HG03196 (cell line): ENCODE measurements at regions not wholly inside any gene's neighbourhood (a gene's known extent, or its start where the extent isn't known, plus 50 kb on each side); places are given as distances from the start of the nearest gene placed in this dataset.

Source experiments
- ATAC-seq: cut with Tn5 transposase; IDR thresholded peaks from one replicate; pipeline ENCODE4 v1.9.1; 2021; ENCODE audit not compliant: unreplicated experiment

GRCh38 chr1:229817936-229818335 lies 191.9 kb downstream of the URB2 start:
- no peak for ATAC-seq

GRCh38 chr1:229819091-229819490 lies 193.0 kb downstream of the URB2 start:
- ATAC-seq, result no peak

- no peak for ATAC-seq
These were observed 196.0 kb downstream of the URB2 start for GRCh38 chr1:229822026-229822425.

DNA sequence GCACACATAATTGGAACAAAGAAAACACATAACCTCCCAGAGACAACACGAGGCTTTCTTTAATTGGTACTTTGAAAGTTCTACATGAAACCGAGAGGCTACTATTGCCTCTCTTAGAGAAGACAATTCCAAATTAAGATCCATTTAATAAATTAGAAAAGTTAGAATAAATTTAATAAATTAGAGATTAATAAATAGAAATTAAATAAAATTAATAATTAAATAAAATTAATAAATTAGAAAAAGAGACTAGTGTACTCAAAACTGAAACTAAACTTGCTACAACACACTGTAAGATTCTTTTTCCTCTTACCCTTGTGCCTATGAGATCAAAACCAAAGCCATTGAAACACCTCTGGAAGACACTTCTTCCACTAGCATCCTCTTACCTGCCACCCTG lies 199.0 kb downstream of the URB2 start:
- no peak for ATAC-seq

DNA sequence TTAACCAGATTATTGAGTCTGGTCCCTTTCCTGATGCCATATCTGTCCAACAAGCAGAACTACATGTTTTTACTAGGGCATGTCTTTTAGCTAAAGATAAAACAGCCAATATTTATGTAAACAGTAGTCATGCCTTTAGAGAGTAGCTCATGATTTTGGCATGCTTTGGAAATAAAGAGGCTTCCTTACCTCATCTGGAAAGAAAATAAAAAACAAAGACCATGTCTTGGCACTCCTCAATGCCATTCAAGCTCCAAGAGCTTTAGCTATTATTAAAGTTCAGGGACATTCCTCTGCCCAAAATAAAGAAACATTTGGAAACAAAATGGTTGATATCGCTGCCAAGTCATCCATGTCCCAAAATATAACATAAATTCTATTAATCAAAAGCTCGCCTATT lies 202.4 kb downstream of the URB2 start:
- no peak for ATAC-seq

DNA sequence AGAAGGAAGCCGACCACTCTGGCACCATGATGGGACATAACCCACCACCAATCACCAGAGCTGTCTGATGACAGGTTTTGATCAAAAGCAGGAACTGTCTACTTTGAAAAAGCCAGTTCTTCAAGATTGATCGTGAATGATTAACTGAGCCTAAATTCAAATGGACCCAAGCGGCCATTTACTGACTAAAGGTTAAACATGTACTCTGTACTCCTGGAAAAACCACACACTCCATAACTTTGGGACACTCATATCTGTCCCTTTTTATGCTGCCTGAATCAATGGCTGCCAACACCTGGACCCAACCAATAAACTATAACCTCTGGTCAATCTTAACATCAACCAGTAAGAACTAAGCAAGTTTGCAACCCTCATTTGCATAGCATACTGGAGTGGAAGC lies 206.6 kb downstream of the URB2 start:
- ATAC-seq, result no peak

- ATAC-seq, result no peak
These were observed 208.2 kb downstream of the URB2 start for GRCh38 chr1:229834230-229834629.

DNA sequence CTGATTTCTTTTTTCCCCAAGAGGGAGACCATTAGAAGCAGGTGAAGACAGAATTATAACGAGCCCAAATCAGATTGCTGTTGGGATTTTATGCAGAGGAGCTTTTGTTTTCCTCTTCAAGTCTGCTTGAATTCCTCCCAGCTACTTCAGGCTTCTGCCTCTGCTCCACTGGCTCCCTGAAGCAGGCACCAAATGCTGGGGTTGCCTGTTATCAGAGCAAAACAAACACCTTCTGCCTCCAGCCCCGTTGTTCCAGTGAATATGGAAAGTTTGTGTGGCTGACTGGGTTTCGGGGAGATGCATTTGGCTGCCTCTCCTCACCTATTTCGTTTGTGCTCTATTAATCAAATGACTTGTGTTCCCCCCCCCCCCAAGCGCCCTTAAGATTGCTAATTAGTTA lies 209.2 kb downstream of the URB2 start:
- ATAC-seq, result no peak

GRCh38 chr1:229836324-229836723 lies 210.3 kb downstream of the URB2 start:
- ATAC-seq, result no peak

DNA sequence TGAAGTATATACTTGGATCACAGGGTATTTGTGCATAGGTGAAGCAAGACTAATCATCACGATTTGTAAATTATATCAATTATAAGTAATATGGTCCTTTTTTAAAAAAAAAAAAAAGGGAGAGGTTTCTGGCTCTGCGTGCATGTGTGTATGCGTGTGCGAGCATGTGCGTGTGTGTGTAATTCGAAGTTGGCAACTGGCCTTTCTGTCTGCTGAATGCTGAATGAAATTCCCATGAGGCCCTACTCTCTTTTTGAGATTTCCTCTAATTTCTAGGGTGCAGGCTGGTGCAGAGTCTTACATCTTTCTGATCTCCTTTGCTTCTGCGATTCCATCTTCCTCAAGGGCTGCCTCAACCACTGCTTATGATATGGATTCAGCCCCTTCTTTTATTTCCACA lies 212.2 kb downstream of the URB2 start:
- no peak for ATAC-seq

GRCh38 chr1:229839800-229840199 lies 213.8 kb downstream of the URB2 start:
- ATAC-seq, result no peak

- ATAC-seq, result no peak
These were observed 215.2 kb downstream of the URB2 start for GRCh38 chr1:229841230-229841629.

- ATAC-seq, result no peak
These were observed 216.5 kb downstream of the URB2 start for GRCh38 chr1:229842302-229843255.

DNA sequence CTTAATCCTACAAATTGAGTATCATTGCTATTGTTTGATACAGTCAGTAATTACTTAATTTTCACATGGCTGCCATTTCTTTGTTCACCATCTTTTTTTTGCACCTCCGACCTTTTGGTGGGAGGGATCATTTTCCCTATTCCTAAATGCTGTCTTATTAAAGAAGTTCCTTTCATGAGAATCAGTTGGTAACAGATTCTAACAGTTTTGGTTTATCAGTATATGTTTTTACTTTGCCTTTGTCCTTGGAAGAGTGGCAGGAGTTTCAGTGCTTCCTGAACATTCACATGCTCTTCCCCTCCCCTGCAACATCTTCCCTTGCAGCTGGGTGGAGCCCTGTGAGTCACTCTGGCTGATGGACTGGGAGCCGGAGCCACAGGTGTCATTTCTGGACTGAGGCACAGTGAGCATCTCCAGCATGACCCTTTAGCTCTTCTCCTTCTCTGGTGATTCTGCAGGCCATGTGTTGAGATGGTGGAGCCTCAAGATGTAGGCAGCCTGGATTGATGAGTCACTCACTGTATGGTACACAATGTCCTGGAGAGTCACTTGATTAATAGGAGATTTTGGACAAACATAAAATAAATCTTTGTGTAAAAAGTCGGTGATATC lies 217.7 kb downstream of the URB2 start:
- ATAC-seq, result no peak

- no peak for ATAC-seq
These were observed 218.6 kb downstream of the URB2 start for GRCh38 chr1:229844675-229845074.

- no peak for ATAC-seq
These were observed 219.5 kb downstream of the URB2 start for GRCh38 chr1:229845410-229846138.

- ATAC-seq, result no peak
These were observed 220.3 kb downstream of the URB2 start for GRCh38 chr1:229846351-229846750.

DNA sequence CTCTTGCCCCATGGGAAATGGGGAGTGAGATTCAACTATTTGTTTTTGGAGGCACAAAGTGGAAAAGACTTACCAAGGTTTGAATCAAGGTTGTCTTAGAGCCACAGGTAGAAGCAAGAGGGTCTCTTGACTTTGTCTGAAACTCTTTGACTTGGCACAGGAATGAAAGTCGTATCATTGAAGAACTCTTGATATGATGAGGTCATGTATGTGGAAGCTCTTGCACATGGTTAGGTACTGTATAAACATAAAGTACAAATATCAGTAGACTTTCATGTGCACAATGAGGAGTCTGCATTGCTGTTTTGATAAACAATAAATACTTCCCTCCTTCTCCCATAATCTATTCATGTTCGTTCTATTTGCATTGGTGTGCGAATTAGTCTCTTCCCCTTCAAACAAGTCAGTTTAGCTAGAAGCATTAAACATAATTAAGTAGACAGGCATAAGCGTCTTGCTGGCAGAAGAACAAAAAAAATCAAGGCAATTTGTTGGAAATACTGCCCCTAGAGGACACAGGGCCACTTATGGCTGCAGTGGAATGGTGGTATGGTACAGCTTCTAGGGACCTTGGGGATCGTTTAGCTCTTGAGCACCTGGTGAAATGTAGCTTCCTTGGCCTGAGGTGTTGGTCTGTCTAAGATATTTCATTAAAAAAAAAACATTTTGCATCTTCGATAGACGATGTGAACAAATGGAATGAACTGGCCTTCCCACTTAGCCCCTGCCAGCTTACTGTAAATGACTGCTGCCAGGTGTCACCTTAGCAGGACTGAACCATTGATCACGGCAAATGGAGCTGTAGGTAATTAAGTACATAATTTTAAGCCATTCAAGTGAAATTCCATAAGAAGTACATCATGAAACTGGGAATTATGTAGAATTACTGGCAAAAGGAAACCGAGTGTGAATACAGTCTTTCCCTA lies 218.0 kb upstream of the GALNT2 start:
- no peak for ATAC-seq

- no peak for ATAC-seq
These were observed 215.5 kb upstream of the GALNT2 start for GRCh38 chr1:229851511-229851910.

DNA sequence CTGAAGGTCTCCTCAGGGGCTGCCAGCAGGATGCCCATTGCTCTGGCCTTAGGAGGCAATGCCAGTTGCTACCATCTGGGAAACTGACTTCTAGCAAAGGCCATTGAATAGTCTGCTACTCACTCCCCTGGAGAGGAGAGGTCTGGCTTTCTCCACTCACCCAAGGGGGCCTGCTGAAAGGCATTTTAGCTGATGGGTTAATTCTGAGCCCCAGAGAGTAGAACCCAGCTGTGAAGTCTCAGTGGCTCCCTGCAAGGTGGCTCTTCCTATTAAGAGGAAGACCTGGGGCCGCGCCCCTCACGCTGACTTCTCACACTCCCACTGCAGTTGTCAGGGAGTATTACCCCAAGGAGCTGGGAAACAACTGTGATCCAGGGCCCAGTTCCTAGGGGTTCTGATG lies 213.3 kb upstream of the GALNT2 start:
- no peak for ATAC-seq

GRCh38 chr1:229854620-229855019 lies 212.4 kb upstream of the GALNT2 start:
- no peak for ATAC-seq
